ENCODE measurements at regions not wholly inside any gene's neighbourhood (a gene's known extent, or its start where the extent isn't known, plus 50 kb on each side); places are given as distances from the start of the nearest gene placed in this dataset.
"Not testable (repeated sequence)": the region's sequence is repeated elsewhere in the genome, so short reads cannot be mapped to it uniquely, and the experiment has no call there.

DNA sequence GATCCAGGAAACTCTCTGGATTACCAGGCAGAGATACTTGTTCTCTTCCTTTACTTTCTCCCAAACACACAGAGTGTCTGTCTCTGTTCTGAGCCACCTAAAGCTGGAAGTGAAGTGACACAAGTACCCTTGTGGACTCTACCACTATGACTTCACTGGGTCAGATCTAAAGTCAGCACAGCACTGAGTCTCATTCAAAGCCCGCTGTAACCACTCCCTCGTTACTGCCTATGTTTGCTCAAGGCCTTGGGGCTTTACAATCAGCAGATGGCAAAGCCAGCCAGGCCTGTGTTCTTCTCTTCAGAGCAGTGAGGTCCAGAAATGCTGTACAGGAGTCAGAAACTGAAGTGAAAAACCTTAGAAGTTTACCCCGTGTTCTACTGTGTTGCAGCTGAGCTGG is 588.3 kb upstream of the SEMA6D start:
- Histone ChIP-seq H3K4me3 (ENCODE audit: low read depth in 1 of 3, low read length in 3 of 3) (no peak overlapping the region), H3K27me3 (ENCODE audit: control insufficient read depth in 4 of 4, insufficient read depth in 4 of 4, low read length in 3 of 4) (no peaks in the 10 kb centered on the region), H3K4me1 (ENCODE audit: control insufficient read depth in 4 of 4, insufficient read depth in 4 of 4, low read length in 3 of 4) (peaks cover 0 to 6% (median 6%) of the 10 kb centered on the region in 4 donors), H3K27ac (ENCODE audit: low read depth in 1 of 2, low read length in 2 of 2) (no peak overlapping the region), H3K9me3 (ENCODE audit: control insufficient read depth in 4 of 4, low read length in 3 of 4) (peaks cover 0 to 2% (median 0%) of the 10 kb centered on the region in 4 donors), H3K36me3 (ENCODE audit: control insufficient read depth in 4 of 4, insufficient read depth in 3 of 4, low read depth in 1 of 4, low read length in 3 of 4) (no peaks in the 10 kb centered on the region), H3K9ac (ENCODE audit: low read depth in 1 of 2, low read length in 2 of 2) (no peak overlapping the region)
- 76% methylated on average over 3 of the region's 3 CpGs for WGBS
- DNase-seq (ENCODE audit: low spot score), result no peak
- no peak for TF ChIP-seq NR2F2 (IDR thresholded peaks at IDR 0.05)
- no peak for TF ChIP-seq HNF4A (conservative IDR thresholded peaks at IDR 0.05)
- TF ChIP-seq, protein P1, sequence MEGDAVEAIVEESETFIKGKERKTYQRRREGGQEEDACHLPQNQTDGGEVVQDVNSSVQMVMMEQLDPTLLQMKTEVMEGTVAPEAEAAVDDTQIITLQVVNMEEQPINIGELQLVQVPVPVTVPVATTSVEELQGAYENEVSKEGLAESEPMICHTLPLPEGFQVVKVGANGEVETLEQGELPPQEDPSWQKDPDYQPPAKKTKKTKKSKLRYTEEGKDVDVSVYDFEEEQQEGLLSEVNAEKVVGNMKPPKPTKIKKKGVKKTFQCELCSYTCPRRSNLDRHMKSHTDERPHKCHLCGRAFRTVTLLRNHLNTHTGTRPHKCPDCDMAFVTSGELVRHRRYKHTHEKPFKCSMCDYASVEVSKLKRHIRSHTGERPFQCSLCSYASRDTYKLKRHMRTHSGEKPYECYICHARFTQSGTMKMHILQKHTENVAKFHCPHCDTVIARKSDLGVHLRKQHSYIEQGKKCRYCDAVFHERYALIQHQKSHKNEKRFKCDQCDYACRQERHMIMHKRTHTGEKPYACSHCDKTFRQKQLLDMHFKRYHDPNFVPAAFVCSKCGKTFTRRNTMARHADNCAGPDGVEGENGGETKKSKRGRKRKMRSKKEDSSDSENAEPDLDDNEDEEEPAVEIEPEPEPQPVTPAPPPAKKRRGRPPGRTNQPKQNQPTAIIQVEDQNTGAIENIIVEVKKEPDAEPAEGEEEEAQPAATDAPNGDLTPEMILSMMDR (IDR thresholded peaks at IDR 0.05; ENCODE audit: low read depth, low read length, missing input control), result no peak
- TF ChIP-seq, protein P2, sequence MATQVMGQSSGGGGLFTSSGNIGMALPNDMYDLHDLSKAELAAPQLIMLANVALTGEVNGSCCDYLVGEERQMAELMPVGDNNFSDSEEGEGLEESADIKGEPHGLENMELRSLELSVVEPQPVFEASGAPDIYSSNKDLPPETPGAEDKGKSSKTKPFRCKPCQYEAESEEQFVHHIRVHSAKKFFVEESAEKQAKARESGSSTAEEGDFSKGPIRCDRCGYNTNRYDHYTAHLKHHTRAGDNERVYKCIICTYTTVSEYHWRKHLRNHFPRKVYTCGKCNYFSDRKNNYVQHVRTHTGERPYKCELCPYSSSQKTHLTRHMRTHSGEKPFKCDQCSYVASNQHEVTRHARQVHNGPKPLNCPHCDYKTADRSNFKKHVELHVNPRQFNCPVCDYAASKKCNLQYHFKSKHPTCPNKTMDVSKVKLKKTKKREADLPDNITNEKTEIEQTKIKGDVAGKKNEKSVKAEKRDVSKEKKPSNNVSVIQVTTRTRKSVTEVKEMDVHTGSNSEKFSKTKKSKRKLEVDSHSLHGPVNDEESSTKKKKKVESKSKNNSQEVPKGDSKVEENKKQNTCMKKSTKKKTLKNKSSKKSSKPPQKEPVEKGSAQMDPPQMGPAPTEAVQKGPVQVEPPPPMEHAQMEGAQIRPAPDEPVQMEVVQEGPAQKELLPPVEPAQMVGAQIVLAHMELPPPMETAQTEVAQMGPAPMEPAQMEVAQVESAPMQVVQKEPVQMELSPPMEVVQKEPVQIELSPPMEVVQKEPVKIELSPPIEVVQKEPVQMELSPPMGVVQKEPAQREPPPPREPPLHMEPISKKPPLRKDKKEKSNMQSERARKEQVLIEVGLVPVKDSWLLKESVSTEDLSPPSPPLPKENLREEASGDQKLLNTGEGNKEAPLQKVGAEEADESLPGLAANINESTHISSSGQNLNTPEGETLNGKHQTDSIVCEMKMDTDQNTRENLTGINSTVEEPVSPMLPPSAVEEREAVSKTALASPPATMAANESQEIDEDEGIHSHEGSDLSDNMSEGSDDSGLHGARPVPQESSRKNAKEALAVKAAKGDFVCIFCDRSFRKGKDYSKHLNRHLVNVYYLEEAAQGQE (IDR thresholded peaks at IDR 0.05), result no peak
- TF ChIP-seq GABPA (IDR thresholded peaks at IDR 0.05 in 1 of 2, conservative IDR thresholded peaks at IDR 0.05 in 1 of 2), result no peak
- no peak for TF ChIP-seq SP1 (IDR thresholded peaks at IDR 0.05)
- TF ChIP-seq, protein P3, sequence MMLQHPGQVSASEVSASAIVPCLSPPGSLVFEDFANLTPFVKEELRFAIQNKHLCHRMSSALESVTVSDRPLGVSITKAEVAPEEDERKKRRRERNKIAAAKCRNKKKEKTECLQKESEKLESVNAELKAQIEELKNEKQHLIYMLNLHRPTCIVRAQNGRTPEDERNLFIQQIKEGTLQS (IDR thresholded peaks at IDR 0.05), result no peak
- TF ChIP-seq, protein P4, sequence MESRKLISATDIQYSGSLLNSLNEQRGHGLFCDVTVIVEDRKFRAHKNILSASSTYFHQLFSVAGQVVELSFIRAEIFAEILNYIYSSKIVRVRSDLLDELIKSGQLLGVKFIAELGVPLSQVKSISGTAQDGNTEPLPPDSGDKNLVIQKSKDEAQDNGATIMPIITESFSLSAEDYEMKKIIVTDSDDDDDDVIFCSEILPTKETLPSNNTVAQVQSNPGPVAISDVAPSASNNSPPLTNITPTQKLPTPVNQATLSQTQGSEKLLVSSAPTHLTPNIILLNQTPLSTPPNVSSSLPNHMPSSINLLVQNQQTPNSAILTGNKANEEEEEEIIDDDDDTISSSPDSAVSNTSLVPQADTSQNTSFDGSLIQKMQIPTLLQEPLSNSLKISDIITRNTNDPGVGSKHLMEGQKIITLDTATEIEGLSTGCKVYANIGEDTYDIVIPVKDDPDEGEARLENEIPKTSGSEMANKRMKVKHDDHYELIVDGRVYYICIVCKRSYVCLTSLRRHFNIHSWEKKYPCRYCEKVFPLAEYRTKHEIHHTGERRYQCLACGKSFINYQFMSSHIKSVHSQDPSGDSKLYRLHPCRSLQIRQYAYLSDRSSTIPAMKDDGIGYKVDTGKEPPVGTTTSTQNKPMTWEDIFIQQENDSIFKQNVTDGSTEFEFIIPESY (IDR thresholded peaks at IDR 0.05), result no peak
- TF ChIP-seq, protein P5, sequence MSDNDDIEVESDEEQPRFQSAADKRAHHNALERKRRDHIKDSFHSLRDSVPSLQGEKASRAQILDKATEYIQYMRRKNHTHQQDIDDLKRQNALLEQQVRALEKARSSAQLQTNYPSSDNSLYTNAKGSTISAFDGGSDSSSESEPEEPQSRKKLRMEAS (IDR thresholded peaks at IDR 0.05), result no peak
- no peak for TF ChIP-seq FOXA2 (IDR thresholded peaks at IDR 0.05)
- TF ChIP-seq FOXA1 (IDR thresholded peaks at IDR 0.05), result no peak
- TF ChIP-seq RAD21 (IDR thresholded peaks at IDR 0.05), result no peak
- TF ChIP-seq JUND (IDR thresholded peaks at IDR 0.05), result no peak
- TF ChIP-seq EGR1 (IDR thresholded peaks at IDR 0.05; ENCODE audit: low read depth in 2 of 2), result no peak

DNA sequence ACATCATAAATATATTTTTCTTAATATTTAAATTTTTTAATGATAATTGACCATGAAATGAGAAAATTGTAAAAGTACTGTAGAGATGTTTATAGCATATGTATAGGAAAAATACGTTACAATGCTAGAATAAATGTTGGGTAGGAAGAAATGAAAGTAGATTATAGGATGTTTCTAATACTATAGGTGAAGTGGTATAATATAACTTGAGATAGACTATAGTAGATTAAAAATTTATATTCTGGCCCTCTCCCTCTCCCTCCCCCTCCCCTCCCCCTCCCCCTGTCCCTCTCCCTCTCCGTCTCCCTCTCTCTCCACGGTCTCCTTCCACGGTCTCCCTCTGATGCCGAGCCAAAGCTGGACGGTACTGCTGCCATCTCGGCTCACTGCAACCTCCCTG is 585.9 kb upstream of the SEMA6D start:
- not testable (repeated sequence) for H3K4me1 ChIP-seq (ENCODE audit: control insufficient read depth in 4 of 4, insufficient read depth in 4 of 4, low read length in 3 of 4); H3K9ac ChIP-seq (ENCODE audit: low read depth in 1 of 2, low read length in 2 of 2); H3K27ac ChIP-seq (ENCODE audit: low read depth in 1 of 2, low read length in 2 of 2); H3K9me3 ChIP-seq (ENCODE audit: control insufficient read depth in 4 of 4, low read length in 3 of 4); H3K4me3 ChIP-seq (ENCODE audit: low read depth in 1 of 3, low read length in 3 of 3); DNase-seq (ENCODE audit: low spot score); H3K36me3 ChIP-seq (ENCODE audit: control insufficient read depth in 4 of 4, insufficient read depth in 3 of 4, low read depth in 1 of 4, low read length in 3 of 4); H3K27me3 ChIP-seq (ENCODE audit: control insufficient read depth in 4 of 4, insufficient read depth in 4 of 4, low read length in 3 of 4)
- WGBS, result 88% methylated on average over 3 of the region's 7 CpGs
